Activated T-cell treated with anti-CD3 and anti-CD28 coated beads, Interleukin-2, amount 50 U/mL, for 1 hour (primary cell): ENCODE measurements at regions not wholly inside any gene's neighbourhood (a gene's known extent, or its start where the extent isn't known, plus 50 kb on each side); places are given as distances from the start of the nearest gene placed in this dataset.
A peak's percentile ranks its signal among the peaks of the same experiment; 100 is the strongest.
"Not testable (repeated sequence)": the region's sequence is repeated elsewhere in the genome, so short reads cannot be mapped to it uniquely, and the experiment has no call there.

ENCODE experiments used
- DNase-seq: peaks from one replicate; pipeline ENCODE4 v3.0.0-alpha.2; 2020

- DNase-seq, result peak; percentile 12
These were observed 99.7 kb upstream of the CTDP1 start for GRCh38 chr18:79579807-79580497.

GRCh38 chr18:79580498-79581171, 99.0 kb upstream of the CTDP1 start:
- peak; percentile 7 for DNase-seq

GRCh38 chr18:79581406-79581805, 98.2 kb upstream of the CTDP1 start:
- DNase-seq, result peak; percentile 2

GRCh38 chr18:79581911-79582310, 97.7 kb upstream of the CTDP1 start:
- peak; percentile 11 for DNase-seq

- no peak for DNase-seq
These were observed 96.6 kb upstream of the CTDP1 start for GRCh38 chr18:79582978-79583377.

GRCh38 chr18:79583426-79583825, 96.2 kb upstream of the CTDP1 start:
- no peak for DNase-seq

GRCh38 chr18:79583984-79584401, 95.6 kb upstream of the CTDP1 start:
- DNase-seq, result peak; percentile 12

- DNase-seq, result peak; percentile 11
These were observed 94.9 kb upstream of the CTDP1 start for GRCh38 chr18:79584491-79585394.

GRCh38 chr18:79585395-79586370, 93.9 kb upstream of the CTDP1 start:
- DNase-seq, result peak; percentile 2

GRCh38 chr18:79586436-79587225, 93.0 kb upstream of the CTDP1 start:
- peak; percentile 6 for DNase-seq

- no peak for DNase-seq
These were observed 92.3 kb upstream of the CTDP1 start for GRCh38 chr18:79587226-79587741.

GRCh38 chr18:79587779-79588635, 91.6 kb upstream of the CTDP1 start:
- DNase-seq, result no peak

GRCh38 chr18:79588636-79589481, 90.7 kb upstream of the CTDP1 start:
- DNase-seq, result no peak

GRCh38 chr18:79589601-79590091, 90.0 kb upstream of the CTDP1 start:
- no peak for DNase-seq

- DNase-seq, result no peak
These were observed 89.2 kb upstream of the CTDP1 start for GRCh38 chr18:79590191-79591031.

- DNase-seq, result no peak
These were observed 88.6 kb upstream of the CTDP1 start for GRCh38 chr18:79591032-79591308.

GRCh38 chr18:79592684-79593083, 86.9 kb upstream of the CTDP1 start:
- DNase-seq, result not testable (repeated sequence)

GRCh38 chr18:79595876-79596374, 83.7 kb upstream of the CTDP1 start:
- no peak for DNase-seq
